ENCODE measurements at regions not wholly inside any gene's neighbourhood (a gene's known extent, or its start where the extent isn't known, plus 50 kb on each side); places are given as distances from the start of the nearest gene placed in this dataset.

- DNase-seq: no peak
- no peaks in the 10 kb centered on the region for H3K36me3 ChIP-seq
- H3K27me3 ChIP-seq: peaks cover 0 to 43% (median 0%) of the 10 kb centered on the region in 4 donors
- H3K4me3 ChIP-seq: no peak overlapping the region
- TF ChIP-seq, protein P1, sequence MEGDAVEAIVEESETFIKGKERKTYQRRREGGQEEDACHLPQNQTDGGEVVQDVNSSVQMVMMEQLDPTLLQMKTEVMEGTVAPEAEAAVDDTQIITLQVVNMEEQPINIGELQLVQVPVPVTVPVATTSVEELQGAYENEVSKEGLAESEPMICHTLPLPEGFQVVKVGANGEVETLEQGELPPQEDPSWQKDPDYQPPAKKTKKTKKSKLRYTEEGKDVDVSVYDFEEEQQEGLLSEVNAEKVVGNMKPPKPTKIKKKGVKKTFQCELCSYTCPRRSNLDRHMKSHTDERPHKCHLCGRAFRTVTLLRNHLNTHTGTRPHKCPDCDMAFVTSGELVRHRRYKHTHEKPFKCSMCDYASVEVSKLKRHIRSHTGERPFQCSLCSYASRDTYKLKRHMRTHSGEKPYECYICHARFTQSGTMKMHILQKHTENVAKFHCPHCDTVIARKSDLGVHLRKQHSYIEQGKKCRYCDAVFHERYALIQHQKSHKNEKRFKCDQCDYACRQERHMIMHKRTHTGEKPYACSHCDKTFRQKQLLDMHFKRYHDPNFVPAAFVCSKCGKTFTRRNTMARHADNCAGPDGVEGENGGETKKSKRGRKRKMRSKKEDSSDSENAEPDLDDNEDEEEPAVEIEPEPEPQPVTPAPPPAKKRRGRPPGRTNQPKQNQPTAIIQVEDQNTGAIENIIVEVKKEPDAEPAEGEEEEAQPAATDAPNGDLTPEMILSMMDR (IDR thresholded peaks at IDR 0.05): no peak
- no peak for TF ChIP-seq POLR2A (IDR thresholded peaks at IDR 0.05)
- H3K27ac ChIP-seq: no peak overlapping the region
- H3K4me1 ChIP-seq: peaks cover 0 to under 1% (median 0%) of the 10 kb centered on the region in 3 donors
- intact Hi-C loops (cut with DNase I): no loop called here
- WGBS, 2 donors: 78 to 82% methylated on average over 15 of the region's 15 CpGs
- H3K9me3 ChIP-seq: no peaks in the 10 kb centered on the region
Observed at GRCh38 chr16:54540525-54541180, 254.1 kb upstream of the IRX3 start.

- no peak for DNase-seq
- intact Hi-C loops (cut with DNase I): no loop called here
- H3K27ac ChIP-seq: no peak overlapping the region
- WGBS, 2 donors: 39 to 43% methylated on average over 3 of the region's 3 CpGs
- no peak for TF ChIP-seq POLR2A (IDR thresholded peaks at IDR 0.05)
- TF ChIP-seq, protein P1 (IDR thresholded peaks at IDR 0.05): peak in 1 of 6 experiments; percentile 10
- H3K9me3 ChIP-seq: no peaks in the 10 kb centered on the region
- no peaks in the 10 kb centered on the region for H3K36me3 ChIP-seq
- H3K27me3 ChIP-seq: peaks cover 0 to 31% (median 0%) of the 10 kb centered on the region in 4 donors
- no peaks in the 10 kb centered on the region for H3K4me1 ChIP-seq
- H3K4me3 ChIP-seq: no peak overlapping the region
Observed at GRCh38 chr16:54538276-54538675, 251.7 kb upstream of the IRX3 start.

GRCh38 chr16:54533856-54534490, 247.4 kb upstream of the IRX3 start:
- Histone ChIP-seq H3K27me3 (peaks cover 0 to 10% (median 0%) of the 10 kb centered on the region in 4 donors), H3K27ac (no peak overlapping the region), H3K9me3 (no peaks in the 10 kb centered on the region), H3K4me1 (no peaks in the 10 kb centered on the region), H3K4me3 (no peak overlapping the region), H3K36me3 (no peaks in the 10 kb centered on the region)
- DNase-seq: no peak
- intact Hi-C loops (cut with DNase I): no loop called here
- 86 to 91% methylated on average over 4 of the region's 4 CpGs for WGBS, 2 donors
- TF ChIP-seq, protein P1 (IDR thresholded peaks at IDR 0.05): no peak
- TF ChIP-seq POLR2A (IDR thresholded peaks at IDR 0.05): no peak

GRCh38 chr16:54526916-54527315, 240.3 kb upstream of the IRX3 start:
- Histone ChIP-seq H3K4me1 (no peaks in the 10 kb centered on the region), H3K4me3 (no peak overlapping the region), H3K9me3 (peaks cover 0 to 17% (median 8%) of the 10 kb centered on the region in 3 donors), H3K36me3 (no peaks in the 10 kb centered on the region), H3K27me3 (peaks cover 0 to 4% (median 0%) of the 10 kb centered on the region in 4 donors), H3K27ac (no peak overlapping the region)
- no peak for DNase-seq
- intact Hi-C loops (cut with DNase I): no loop called here
- WGBS, 2 donors: 62 to 66% methylated on average over 1 of the region's 1 CpG
- TF ChIP-seq, protein P1 (IDR thresholded peaks at IDR 0.05): no peak
- TF ChIP-seq POLR2A (IDR thresholded peaks at IDR 0.05): no peak

- DNase-seq: no peak
- intact Hi-C loops (cut with DNase I): no loop called here
- WGBS, 2 donors: 71 to 81% methylated on average over 1 of the region's 1 CpG
- no peak overlapping the region for H3K27ac ChIP-seq
- peaks cover 0 to 4% (median 0%) of the 10 kb centered on the region in 4 donors for H3K27me3 ChIP-seq
- no peaks in the 10 kb centered on the region for H3K4me1 ChIP-seq
- TF ChIP-seq POLR2A (IDR thresholded peaks at IDR 0.05): no peak
- TF ChIP-seq, protein P1 (IDR thresholded peaks at IDR 0.05): no peak
- H3K9me3 ChIP-seq: peaks cover 0 to 17% (median 8%) of the 10 kb centered on the region in 3 donors
- H3K4me3 ChIP-seq: no peak overlapping the region
- no peaks in the 10 kb centered on the region for H3K36me3 ChIP-seq
Observed at GRCh38 chr16:54526087-54526486, 239.5 kb upstream of the IRX3 start.
